GM12892 (cell line): ENCODE measurements at regions not wholly inside any gene's neighbourhood (a gene's known extent, or its start where the extent isn't known, plus 50 kb on each side); places are given as distances from the start of the nearest gene placed in this dataset.

Experiments used
- POLR2A ChIP-seq: IDR thresholded peaks from 2 replicates; pipeline ENCODE4 v1.6.1; 2011; ENCODE audit warnings: low read depth, low read length, control low read depth
- POLR2AphosphoS5 ChIP-seq: IDR thresholded peaks from 2 replicates; pipeline ENCODE4 v1.6.1; 2011; ENCODE audit warnings: low read depth, low read length, control low read depth

GRCh38 chr1:73194965-73195364, 912.6 kb upstream of the NEGR1 start:
- no peak for TF ChIP-seq POLR2A
- TF ChIP-seq POLR2AphosphoS5: no peak
